H1 (cell line): ENCODE measurements at regions not wholly inside any gene's neighbourhood (a gene's known extent, or its start where the extent isn't known, plus 50 kb on each side); places are given as distances from the start of the nearest gene placed in this dataset.
"Not testable (repeated sequence)": the region's sequence is repeated elsewhere in the genome, so short reads cannot be mapped to it uniquely, and the experiment has no call there.

Experiments used
- CTCF ChIP-seq, 3 experiments: IDR thresholded peaks; 1 replicate in 2 of 3; 2 replicates in 1 of 3; pipeline versions ENCODE4 v1.5.1 to v1.6.1; 2011; ENCODE audit warnings: low read length in 3 of 3, mild to moderate bottlenecking in 3 of 3, inconsistent platforms in 2 of 3, low read depth in 1 of 3, moderate library complexity in 1 of 3; ENCODE audit not compliant: insufficient read depth in 1 of 3; ENCODE audit errors: control extremely low read depth in 1 of 3
- EP300 ChIP-seq, 2 experiments: IDR thresholded peaks; 1 replicate in 1 of 2; 2 replicates in 1 of 2; pipeline ENCODE4 v1.6.1; 2011 to 2012; ENCODE audit warnings: low read depth in 2 of 2, low read length in 2 of 2, mild to moderate bottlenecking in 2 of 2, borderline replicate concordance in 1 of 2, inconsistent platforms in 1 of 2, moderate library complexity in 1 of 2
- HDAC6 ChIP-seq: IDR thresholded peaks from one replicate; pipeline ENCODE4 v1.7.1; 2012; ENCODE audit warnings: low read depth, mild to moderate bottlenecking, inconsistent platforms, low read length, moderate library complexity
- MAFK ChIP-seq: IDR thresholded peaks from 2 replicates; pipeline ENCODE4 v1.6.1; 2012; ENCODE audit warnings: low read depth, mild to moderate bottlenecking, improper control_type of control experiment, low read length
- MAX ChIP-seq: IDR thresholded peaks from 2 replicates; pipeline ENCODE4 v1.6.1; 2012; ENCODE audit warnings: inconsistent platforms
- POLR2A ChIP-seq, 2 experiments: IDR thresholded peaks; 1 replicate in 1 of 2; 2 replicates in 1 of 2; pipeline ENCODE4 v1.6.1; 2011; ENCODE audit warnings: low read depth in 2 of 2, low read length in 2 of 2, mild to moderate bottlenecking in 2 of 2; ENCODE audit errors: control extremely low read depth in 1 of 2
- POLR2AphosphoS5 ChIP-seq: IDR thresholded peaks from 2 replicates; pipeline ENCODE4 v1.6.1; 2011; ENCODE audit warnings: low read depth, low read length
- RAD21 ChIP-seq, 2 experiments: IDR thresholded peaks in 1 of 2; conservative IDR thresholded peaks in 1 of 2; 2 replicates each; pipeline ENCODE4 v1.6.1; 2011; ENCODE audit warnings: low read depth in 2 of 2, low read length in 2 of 2, improper control_type of control experiment in 1 of 2, inconsistent platforms in 1 of 2, mild to moderate bottlenecking in 1 of 2, moderate library complexity in 1 of 2
- RFX5 ChIP-seq: IDR thresholded peaks from 2 replicates; pipeline ENCODE4 v1.6.1; 2011; ENCODE audit warnings: low read depth, low read length, improper control_type of control experiment, borderline replicate concordance
- SIN3A ChIP-seq, 2 experiments: IDR thresholded peaks in 1 of 2; conservative IDR thresholded peaks in 1 of 2; 2 replicates each; pipeline ENCODE4 v1.6.1; 2011 to 2012; ENCODE audit warnings: low read length in 2 of 2, improper control_type of control experiment in 1 of 2, low read depth in 1 of 2, mild to moderate bottlenecking in 1 of 2
- TBP ChIP-seq: IDR thresholded peaks from 2 replicates; pipeline ENCODE4 v1.6.1; 2011; ENCODE audit warnings: low read depth, low read length, improper control_type of control experiment

- TF ChIP-seq CTCF (IDR thresholded peaks at IDR 0.05; ENCODE audit: control extremely low read depth in 1 of 3, insufficient read depth in 1 of 3, low read depth in 1 of 3, low read length in 3 of 3); SIN3A (conservative IDR thresholded peaks at IDR 0.05 in 1 of 2, IDR thresholded peaks at IDR 0.05 in 1 of 2; ENCODE audit: low read depth in 1 of 2, low read length in 2 of 2); RFX5; HDAC6; TBP; MAFK; POLR2A (IDR thresholded peaks at IDR 0.05; ENCODE audit: control extremely low read depth in 1 of 2, low read depth in 2 of 2, low read length in 2 of 2); EP300 (IDR thresholded peaks at IDR 0.05; ENCODE audit: borderline replicate concordance in 1 of 2, low read depth in 2 of 2, low read length in 2 of 2); MAX; POLR2AphosphoS5; RAD21 (IDR thresholded peaks at IDR 0.05 in 1 of 2, conservative IDR thresholded peaks at IDR 0.05 in 1 of 2; ENCODE audit: low read depth in 2 of 2, low read length in 2 of 2): not testable (repeated sequence)
Observed at GRCh38 chr2:90287751-90288150, 1596.3 kb downstream of the RPIA start.
